ENCODE measurements at regions not wholly inside any gene's neighbourhood (a gene's known extent, or its start where the extent isn't known, plus 50 kb on each side); places are given as distances from the start of the nearest gene placed in this dataset.

GRCh38 chr14:98169170-98169587 is 1102.8 kb downstream of the BCL11B start:
- no peak for TF ChIP-seq CTCF (IDR thresholded peaks at IDR 0.05; ENCODE audit: insufficient read depth, low read length, missing control alignments)

DNA sequence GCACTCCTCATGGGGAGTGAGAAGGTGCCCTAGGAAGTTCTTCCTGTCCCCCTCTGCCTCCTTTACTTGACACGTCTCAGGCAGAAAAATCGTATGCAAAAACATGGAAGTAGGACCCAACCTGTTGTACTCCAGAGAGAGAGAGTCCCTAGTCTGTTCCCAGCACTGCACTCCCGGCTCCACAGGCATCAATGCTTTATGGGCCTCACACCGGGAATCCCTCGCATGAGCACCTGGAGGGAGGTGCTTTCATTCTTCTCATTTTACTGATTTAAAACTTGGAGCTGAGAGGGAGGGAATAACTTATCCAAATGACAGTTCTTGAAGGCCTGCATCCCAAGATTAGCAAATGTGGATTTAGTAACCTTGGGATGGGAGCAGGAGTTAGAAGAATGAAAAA is 1101.4 kb downstream of the BCL11B start:
- CTCF ChIA-PET: no interaction called here
- POLR2A ChIA-PET: no interaction called here
- no peak for TF ChIP-seq CTCF (IDR thresholded peaks at IDR 0.05; ENCODE audit: insufficient read depth, low read length, missing control alignments)
- no peak for DNase-seq (ENCODE audit: low read depth, low spot score)
- H3K4me3 ChIP-seq (ENCODE audit: low read depth, low read length): no peak overlapping the region

More at GRCh38 chr14:98169170-98169587, 1102.8 kb downstream of the BCL11B start:
- ChIA-PET CTCF (no interaction called here), POLR2A (no interaction called here)
- H3K4me3 ChIP-seq (ENCODE audit: low read depth, low read length): no peak overlapping the region
- no peak for DNase-seq (ENCODE audit: low read depth, low spot score)

DNA sequence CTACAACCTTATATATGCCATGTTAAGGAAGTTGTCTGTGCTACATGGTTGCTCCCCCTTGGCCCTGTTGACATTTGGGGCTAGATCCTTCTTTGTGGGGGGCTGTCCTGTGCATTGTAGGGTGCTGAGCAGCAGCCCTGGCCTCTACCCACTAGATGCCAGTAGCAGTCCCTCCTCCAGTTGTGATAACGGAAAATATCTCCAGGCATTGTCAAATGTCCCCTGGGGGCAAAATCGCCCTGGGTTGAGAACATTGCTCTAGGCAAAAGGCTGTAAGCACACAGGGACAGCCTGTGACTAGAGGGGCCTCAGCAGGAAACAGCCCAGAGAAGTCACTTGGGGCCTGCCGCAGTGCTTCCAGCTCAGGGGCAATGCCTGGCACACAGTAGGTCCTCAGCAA is 1100.3 kb downstream of the BCL11B start:
- no peak for DNase-seq (ENCODE audit: low read depth, low spot score)
- CTCF ChIA-PET: no interaction called here
- no peak for TF ChIP-seq CTCF (IDR thresholded peaks at IDR 0.05; ENCODE audit: insufficient read depth, low read length, missing control alignments)
- H3K4me3 ChIP-seq (ENCODE audit: low read depth, low read length): no peak overlapping the region
- POLR2A ChIA-PET: no interaction called here

DNA sequence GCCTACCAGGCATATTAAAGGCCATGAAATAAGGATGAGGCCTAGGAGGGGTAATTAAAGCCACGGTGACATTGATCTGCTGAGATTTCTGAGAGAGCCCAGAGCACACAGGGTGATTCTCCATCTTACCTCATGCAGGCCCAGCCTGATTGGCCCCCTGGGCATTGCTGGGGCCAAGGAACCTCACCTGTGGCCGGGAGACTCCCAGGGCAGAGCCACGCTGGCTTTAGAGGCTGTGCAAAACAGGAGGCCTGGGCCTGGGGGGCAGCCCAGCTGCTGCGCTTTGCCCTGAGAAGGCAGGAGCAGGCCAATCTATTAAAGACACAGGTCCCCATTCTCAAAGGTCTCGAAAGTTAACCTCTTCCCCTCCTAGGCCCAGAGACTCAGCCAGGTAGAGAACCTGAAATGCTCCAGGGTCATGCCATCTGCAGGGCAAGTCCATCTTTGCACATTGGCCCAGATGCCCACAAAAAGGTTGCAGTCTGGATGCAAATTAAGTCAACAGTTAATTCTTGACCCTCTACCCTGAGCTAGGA is 1099.7 kb downstream of the BCL11B start:
- no peak for DNase-seq (ENCODE audit: low read depth, low spot score)
- no peak for TF ChIP-seq CTCF (IDR thresholded peaks at IDR 0.05; ENCODE audit: insufficient read depth, low read length, missing control alignments)
- ChIA-PET POLR2A (no interaction called here), CTCF (no interaction called here)
- H3K4me3 ChIP-seq (ENCODE audit: low read depth, low read length): no peak overlapping the region

- CTCF ChIA-PET: no interaction called here
Measured at GRCh38 chr14:98173305-98173704, 1098.7 kb downstream of the BCL11B start.

GRCh38 chr14:98174041-98174440 is 1098.0 kb downstream of the BCL11B start:
- no peak for DNase-seq (ENCODE audit: low read depth, low spot score)
- ChIA-PET CTCF (no interaction called here), POLR2A (no interaction called here)
- no peak for TF ChIP-seq CTCF (IDR thresholded peaks at IDR 0.05; ENCODE audit: insufficient read depth, low read length, missing control alignments)
- no peak overlapping the region for H3K4me3 ChIP-seq (ENCODE audit: low read depth, low read length)

More at GRCh38 chr14:98173305-98173704, 1098.7 kb downstream of the BCL11B start:
- DNase-seq (ENCODE audit: low read depth, low spot score): no peak
- POLR2A ChIA-PET: no interaction called here
- no peak overlapping the region for H3K4me3 ChIP-seq (ENCODE audit: low read depth, low read length)
- TF ChIP-seq CTCF (IDR thresholded peaks at IDR 0.05; ENCODE audit: insufficient read depth, low read length, missing control alignments): no peak

Measured in AG04449 (cell line).